ENCODE measurements at regions not wholly inside any gene's neighbourhood (a gene's known extent, or its start where the extent isn't known, plus 50 kb on each side); places are given as distances from the start of the nearest gene placed in this dataset.

- intact Hi-C loops (cut with DNase I; ENCODE audit: low total_unique reads), result no loop called here
- Histone ChIP-seq H3K4me3 (no peak overlapping the region), H3K4me1 (no peaks in the 10 kb centered on the region), H3K27me3 (no peaks in the 10 kb centered on the region), H3K36me3 (no peaks in the 10 kb centered on the region), H3K27ac (no peak overlapping the region), H3K9me3 (no peaks in the 10 kb centered on the region)
- no peak for TF ChIP-seq POLR2A (IDR thresholded peaks at IDR 0.05)
- no peak for TF ChIP-seq CTCF (IDR thresholded peaks at IDR 0.05)
- TF ChIP-seq POLR2AphosphoS5 (IDR thresholded peaks at IDR 0.05), result no peak
- no peak for DNase-seq (ENCODE audit: low spot score in 2 of 2)
Measured at GRCh38 chr11:28636033-28636432, 527.8 kb downstream of the METTL15 start.

GRCh38 chr11:28632338-28632737, 524.1 kb downstream of the METTL15 start:
- H3K27ac ChIP-seq, result no peak overlapping the region
- H3K9me3 ChIP-seq, result no peaks in the 10 kb centered on the region
- no peaks in the 10 kb centered on the region for H3K27me3 ChIP-seq
- intact Hi-C loops (cut with DNase I; ENCODE audit: low total_unique reads), result no loop called here
- no peaks in the 10 kb centered on the region for H3K4me1 ChIP-seq
- H3K36me3 ChIP-seq, result no peaks in the 10 kb centered on the region
- no peak overlapping the region for H3K4me3 ChIP-seq
- TF ChIP-seq POLR2A (IDR thresholded peaks at IDR 0.05) (no peak), CTCF (IDR thresholded peaks at IDR 0.05) (no peak), POLR2AphosphoS5 (IDR thresholded peaks at IDR 0.05) (no peak)
- no peak for DNase-seq (ENCODE audit: low spot score in 2 of 2)

GRCh38 chr11:28631148-28631547, 523.0 kb downstream of the METTL15 start:
- H3K9me3 ChIP-seq, result no peaks in the 10 kb centered on the region
- H3K27me3 ChIP-seq, result no peaks in the 10 kb centered on the region
- intact Hi-C loops (cut with DNase I; ENCODE audit: low total_unique reads), result no loop called here
- TF ChIP-seq CTCF (IDR thresholded peaks at IDR 0.05) (no peak), POLR2A (IDR thresholded peaks at IDR 0.05) (no peak), POLR2AphosphoS5 (IDR thresholded peaks at IDR 0.05) (no peak)
- no peaks in the 10 kb centered on the region for H3K36me3 ChIP-seq
- DNase-seq (ENCODE audit: low spot score in 2 of 2), result no peak
- H3K4me3 ChIP-seq, result no peak overlapping the region
- H3K27ac ChIP-seq, result no peak overlapping the region
- H3K4me1 ChIP-seq, result no peaks in the 10 kb centered on the region

GRCh38 chr11:28629235-28629634, 521.0 kb downstream of the METTL15 start:
- intact Hi-C loops (cut with DNase I; ENCODE audit: low total_unique reads), result no loop called here
- no peak for DNase-seq (ENCODE audit: low spot score in 2 of 2)
- TF ChIP-seq POLR2A (IDR thresholded peaks at IDR 0.05) (no peak), CTCF (IDR thresholded peaks at IDR 0.05) (no peak), POLR2AphosphoS5 (IDR thresholded peaks at IDR 0.05) (no peak)

GRCh38 chr11:28628412-28628811, 520.2 kb downstream of the METTL15 start:
- H3K9me3 ChIP-seq, result no peaks in the 10 kb centered on the region
- intact Hi-C loops (cut with DNase I; ENCODE audit: low total_unique reads), result no loop called here
- H3K36me3 ChIP-seq, result no peaks in the 10 kb centered on the region
- no peak for TF ChIP-seq CTCF (IDR thresholded peaks at IDR 0.05)
- no peak for TF ChIP-seq POLR2AphosphoS5 (IDR thresholded peaks at IDR 0.05)
- TF ChIP-seq POLR2A (IDR thresholded peaks at IDR 0.05), result no peak
- H3K27ac ChIP-seq, result no peak overlapping the region
- H3K4me1 ChIP-seq, result no peaks in the 10 kb centered on the region
- H3K4me3 ChIP-seq, result no peak overlapping the region
- no peaks in the 10 kb centered on the region for H3K27me3 ChIP-seq
- no peak for DNase-seq (ENCODE audit: low spot score in 2 of 2)

More at GRCh38 chr11:28629235-28629634, 521.0 kb downstream of the METTL15 start:
- Histone ChIP-seq H3K9me3 (no peaks in the 10 kb centered on the region), H3K4me1 (no peaks in the 10 kb centered on the region), H3K27ac (no peak overlapping the region), H3K27me3 (no peaks in the 10 kb centered on the region), H3K36me3 (no peaks in the 10 kb centered on the region), H3K4me3 (no peak overlapping the region)

Measured in breast epithelium (tissue), 4 donors.